Endothelial cell of umbilical vein (primary cell): ENCODE measurements at regions not wholly inside any gene's neighbourhood (a gene's known extent, or its start where the extent isn't known, plus 50 kb on each side); places are given as distances from the start of the nearest gene placed in this dataset.

Source experiments
- EZH2 ChIP-seq: IDR thresholded peaks from 2 replicates; pipeline ENCODE4 v1.6.1; 2012; ENCODE audit warnings: borderline replicate concordance, low read depth, mild to moderate bottlenecking, moderate library complexity, low read length, inconsistent platforms; ENCODE audit not compliant: severe bottlenecking
- GATA2 ChIP-seq: IDR thresholded peaks from 2 replicates; pipeline ENCODE4 v1.7.0; 2011; ENCODE audit warnings: low read depth, mild to moderate bottlenecking, moderate library complexity, mixed read lengths, low read length; ENCODE audit not compliant: insufficient read length, insufficient read depth
- JUN ChIP-seq: IDR thresholded peaks from 2 replicates; pipeline ENCODE4 v1.6.1; 2011; ENCODE audit warnings: borderline replicate concordance, low read depth; ENCODE audit not compliant: insufficient read length, insufficient read depth
- MYC ChIP-seq: IDR thresholded peaks from one replicate; pipeline ENCODE4 v1.6.1; 2011; ENCODE audit warnings: mild to moderate bottlenecking, low read depth, low read length
- POLR2A ChIP-seq: IDR thresholded peaks from 2 replicates; pipeline ENCODE4 v1.6.1; 2012; ENCODE audit warnings: low read depth, mild to moderate bottlenecking, control low read depth, low read length
- TF ChIP-seq, protein P1 (sequence below), 2 donors: IDR thresholded peaks; 1 replicate in 1 of 2; 2 replicates in 1 of 2; pipeline ENCODE4 v1.5.1; 2011; ENCODE audit warnings: low read length in 2 of 2, mild to moderate bottlenecking in 2 of 2, moderate library complexity in 2 of 2, control low read depth in 1 of 2, inconsistent platforms in 1 of 2, low read depth in 1 of 2; ENCODE audit not compliant: insufficient read depth in 1 of 2; ENCODE audit errors: extremely low read depth in 1 of 2

DNA sequence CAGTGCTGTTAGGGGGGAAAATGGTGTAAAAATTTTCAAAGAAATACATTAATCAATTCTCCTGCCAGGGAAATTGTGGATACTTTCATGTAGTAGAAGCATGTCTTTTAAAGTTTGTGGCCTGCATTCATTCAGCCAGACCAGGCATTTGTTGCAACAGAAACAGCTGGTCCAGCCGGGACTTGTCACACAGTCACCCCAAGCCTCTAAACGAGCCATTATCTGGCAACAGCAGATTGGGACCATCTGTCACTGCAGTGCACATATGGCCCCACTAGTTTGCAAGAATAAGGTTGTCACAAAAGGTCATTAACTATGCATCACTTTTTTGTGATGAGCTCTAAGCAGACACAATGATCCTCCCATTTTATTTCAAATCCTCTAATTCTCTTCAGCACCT is 193.9 kb downstream of the PHLDA1 start:
- TF ChIP-seq, protein P1, sequence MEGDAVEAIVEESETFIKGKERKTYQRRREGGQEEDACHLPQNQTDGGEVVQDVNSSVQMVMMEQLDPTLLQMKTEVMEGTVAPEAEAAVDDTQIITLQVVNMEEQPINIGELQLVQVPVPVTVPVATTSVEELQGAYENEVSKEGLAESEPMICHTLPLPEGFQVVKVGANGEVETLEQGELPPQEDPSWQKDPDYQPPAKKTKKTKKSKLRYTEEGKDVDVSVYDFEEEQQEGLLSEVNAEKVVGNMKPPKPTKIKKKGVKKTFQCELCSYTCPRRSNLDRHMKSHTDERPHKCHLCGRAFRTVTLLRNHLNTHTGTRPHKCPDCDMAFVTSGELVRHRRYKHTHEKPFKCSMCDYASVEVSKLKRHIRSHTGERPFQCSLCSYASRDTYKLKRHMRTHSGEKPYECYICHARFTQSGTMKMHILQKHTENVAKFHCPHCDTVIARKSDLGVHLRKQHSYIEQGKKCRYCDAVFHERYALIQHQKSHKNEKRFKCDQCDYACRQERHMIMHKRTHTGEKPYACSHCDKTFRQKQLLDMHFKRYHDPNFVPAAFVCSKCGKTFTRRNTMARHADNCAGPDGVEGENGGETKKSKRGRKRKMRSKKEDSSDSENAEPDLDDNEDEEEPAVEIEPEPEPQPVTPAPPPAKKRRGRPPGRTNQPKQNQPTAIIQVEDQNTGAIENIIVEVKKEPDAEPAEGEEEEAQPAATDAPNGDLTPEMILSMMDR (IDR thresholded peaks at IDR 0.05; ENCODE audit: extremely low read depth in 1 of 2, insufficient read depth in 1 of 2, low read depth in 1 of 2, low read length in 2 of 2), result no peak
- TF ChIP-seq MYC, result no peak
- no peak for TF ChIP-seq POLR2A
- TF ChIP-seq JUN, result no peak
- TF ChIP-seq GATA2, result no peak
- TF ChIP-seq EZH2, result no peak
